Activated gamma-delta T cell treated with anti-CD3 and anti-CD28 coated beads, Interleukin-2, amount 50 U/mL, for 16 hours (primary cell): ENCODE measurements at regions not wholly inside any gene's neighbourhood (a gene's known extent, or its start where the extent isn't known, plus 50 kb on each side); places are given as distances from the start of the nearest gene placed in this dataset.
"Not testable (repeated sequence)": the region's sequence is repeated elsewhere in the genome, so short reads cannot be mapped to it uniquely, and the experiment has no call there.

Experiments used
- DNase-seq: peaks from one replicate; pipeline ENCODE4 v3.0.0-alpha.2; 2020; ENCODE audit warnings: low read depth

- DNase-seq, result no peak
These were observed 63.9 kb downstream of the MAT2B start for GRCh38 chr5:163569284-163569683.

- DNase-seq, result no peak
These were observed 66.3 kb downstream of the MAT2B start for GRCh38 chr5:163571744-163572143.

- DNase-seq, result no peak
These were observed 69.3 kb downstream of the MAT2B start for GRCh38 chr5:163574472-163575440.

- DNase-seq, result no peak
These were observed 73.2 kb downstream of the MAT2B start for GRCh38 chr5:163578652-163579051.

DNA sequence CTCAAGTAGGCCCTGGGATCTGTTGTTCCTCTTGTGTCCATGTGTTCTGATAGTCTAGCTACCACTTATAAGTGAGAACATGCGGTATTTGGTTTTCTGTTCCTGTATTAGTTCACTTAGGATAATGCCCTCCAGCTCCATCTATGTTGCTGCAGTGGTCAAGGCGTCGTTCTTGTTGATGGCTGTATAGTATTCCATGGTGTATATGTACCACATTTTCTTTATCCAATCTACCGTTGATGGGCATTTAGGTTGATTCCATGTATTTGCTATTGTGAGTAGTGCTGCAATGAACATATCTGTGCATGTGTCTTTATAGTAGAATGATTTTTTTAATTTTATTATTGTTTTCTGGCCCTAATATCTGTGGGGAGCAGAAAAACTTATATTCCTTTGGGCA lies 74.3 kb downstream of the MAT2B start:
- DNase-seq, result no peak

DNA sequence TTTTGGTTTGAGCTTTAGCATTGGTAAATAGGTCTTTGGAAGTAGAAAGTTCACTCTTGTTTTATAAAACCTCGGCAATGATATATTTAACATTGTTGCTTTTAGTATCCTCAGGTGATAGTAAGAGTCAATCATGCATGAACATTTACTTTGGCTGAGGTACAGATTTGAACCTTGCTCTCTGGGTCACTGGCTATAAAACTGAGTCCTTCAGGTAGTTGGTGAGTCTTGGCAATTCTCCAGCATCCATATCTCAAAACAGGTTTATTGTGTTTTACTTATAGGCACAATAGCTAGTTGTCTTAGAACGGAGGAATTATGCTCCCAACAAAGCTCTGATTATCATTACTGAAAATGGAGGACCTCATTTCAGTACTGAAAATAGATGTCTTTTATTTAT lies 75.1 kb downstream of the MAT2B start:
- no peak for DNase-seq

GRCh38 chr5:163583491-163584153 lies 78.2 kb downstream of the MAT2B start:
- DNase-seq, result not testable (repeated sequence)

DNA sequence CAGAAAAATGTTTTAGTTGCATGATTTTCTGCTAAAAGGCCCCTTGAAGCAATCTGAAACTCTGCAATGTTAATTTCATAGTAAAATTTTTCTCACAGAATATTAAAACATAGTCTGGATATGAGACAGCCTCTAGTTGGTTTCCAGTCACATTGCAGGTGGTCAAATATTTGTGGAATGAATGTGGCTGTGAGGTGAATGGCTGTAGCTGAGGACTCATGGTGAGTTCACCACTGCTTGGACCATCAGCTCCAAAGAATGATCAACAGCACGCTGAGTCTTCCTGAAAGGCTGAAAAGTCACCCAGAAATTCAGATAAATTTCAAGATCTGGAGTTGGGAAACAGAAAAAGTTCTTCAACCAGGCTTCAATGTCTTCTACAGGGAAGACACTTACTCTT lies 79.8 kb downstream of the MAT2B start:
- DNase-seq, result no peak

GRCh38 chr5:163586531-163586956 lies 81.1 kb downstream of the MAT2B start:
- DNase-seq, result no peak

GRCh38 chr5:163594951-163595350 lies 89.5 kb downstream of the MAT2B start:
- no peak for DNase-seq

- DNase-seq, result no peak
These were observed 90.7 kb downstream of the MAT2B start for GRCh38 chr5:163595932-163596607.

- DNase-seq, result no peak
These were observed 91.3 kb downstream of the MAT2B start for GRCh38 chr5:163596608-163597315.

GRCh38 chr5:163604013-163604412 lies 98.6 kb downstream of the MAT2B start:
- DNase-seq, result no peak

DNA sequence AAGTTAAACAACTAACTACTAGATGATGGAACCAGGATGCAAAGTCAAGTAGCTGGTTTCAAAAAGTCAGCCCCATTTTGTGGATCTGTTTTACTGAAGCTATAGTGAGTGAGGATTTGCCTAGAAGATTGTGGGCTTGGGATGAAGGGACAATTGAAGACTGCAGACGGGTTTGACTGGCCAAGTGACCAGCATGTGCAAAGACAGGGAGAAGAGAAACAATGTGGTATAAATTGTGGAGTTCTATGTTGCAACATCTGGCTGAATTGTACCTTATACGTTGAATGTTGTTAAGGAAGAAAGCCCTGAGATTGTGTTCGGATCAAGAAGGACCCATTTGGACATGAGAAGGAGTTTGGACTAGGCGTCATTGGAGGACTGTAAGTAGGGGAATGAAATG lies 101.8 kb downstream of the MAT2B start:
- no peak for DNase-seq

DNA sequence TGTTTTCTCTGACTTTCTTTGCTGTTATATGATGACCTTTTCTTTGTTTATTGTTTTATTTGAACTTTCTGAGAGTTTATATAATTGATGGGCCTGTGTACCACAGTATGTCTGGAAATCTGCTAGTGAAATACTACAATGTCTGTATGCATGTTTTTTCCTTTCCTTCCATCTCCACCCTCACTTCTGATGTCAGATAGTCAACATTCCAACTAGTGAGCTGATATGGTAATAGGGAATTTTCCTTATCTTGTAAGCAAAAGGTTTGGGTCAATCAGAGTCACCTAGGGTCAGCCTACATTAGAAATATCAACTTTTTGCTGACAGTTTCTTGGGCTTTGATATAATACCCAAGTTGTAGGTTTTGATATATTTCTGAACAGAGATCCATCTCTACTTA lies 103.2 kb downstream of the MAT2B start:
- no peak for DNase-seq

GRCh38 chr5:163609910-163610309 lies 104.5 kb downstream of the MAT2B start:
- no peak for DNase-seq

DNA sequence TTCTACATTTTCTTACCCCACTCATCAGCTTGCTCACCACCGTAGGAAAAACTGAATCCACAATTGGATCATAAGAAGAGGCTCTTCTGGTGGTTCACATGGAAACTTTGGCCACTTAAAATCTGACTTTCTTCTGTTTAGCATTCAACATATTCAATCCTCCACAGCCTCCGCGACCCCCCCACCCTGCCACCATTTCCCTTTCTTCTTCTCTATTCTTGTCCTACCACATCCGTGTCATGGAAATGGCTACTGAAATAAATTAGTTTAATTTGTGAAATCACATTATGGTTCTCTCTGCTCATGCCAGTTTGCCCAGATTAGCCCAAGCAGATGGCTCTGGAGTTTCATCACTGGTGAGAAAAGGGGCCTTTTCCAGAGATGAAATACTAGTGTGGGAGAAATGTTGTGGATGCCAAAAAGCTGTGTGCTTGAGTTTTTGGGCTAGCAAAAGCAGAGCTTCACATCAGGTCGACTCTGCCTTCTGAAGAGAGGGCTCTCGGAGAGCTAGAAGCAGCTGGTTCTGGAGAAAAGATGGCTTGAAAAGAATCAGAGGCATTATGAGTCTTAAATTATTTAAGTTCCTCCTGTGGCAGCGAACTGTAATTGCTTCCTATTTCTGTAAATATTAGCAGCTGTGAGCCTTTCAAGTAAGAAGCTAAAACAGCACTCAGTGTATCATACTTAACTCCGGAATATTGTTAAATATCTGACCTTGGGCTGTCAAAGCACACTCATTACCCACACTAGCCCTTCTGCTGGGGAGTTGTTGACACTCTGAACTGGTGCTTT lies 107.1 kb downstream of the MAT2B start:
- no peak for DNase-seq

DNA sequence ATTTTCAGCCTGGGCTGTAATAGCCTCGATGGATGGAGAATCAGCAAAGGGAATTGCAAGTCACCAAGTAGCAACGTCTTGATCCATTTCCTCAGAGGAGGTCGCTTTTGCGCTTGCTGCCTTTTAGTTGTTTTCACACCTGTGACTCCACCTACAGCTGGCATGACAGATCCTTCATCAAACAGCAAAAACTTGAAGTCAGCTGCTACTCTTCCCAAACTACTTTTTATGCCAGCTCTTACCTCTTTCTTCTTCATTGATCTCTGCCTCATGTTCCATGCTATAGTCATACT lies 107.7 kb downstream of the MAT2B start:
- no peak for DNase-seq

DNA sequence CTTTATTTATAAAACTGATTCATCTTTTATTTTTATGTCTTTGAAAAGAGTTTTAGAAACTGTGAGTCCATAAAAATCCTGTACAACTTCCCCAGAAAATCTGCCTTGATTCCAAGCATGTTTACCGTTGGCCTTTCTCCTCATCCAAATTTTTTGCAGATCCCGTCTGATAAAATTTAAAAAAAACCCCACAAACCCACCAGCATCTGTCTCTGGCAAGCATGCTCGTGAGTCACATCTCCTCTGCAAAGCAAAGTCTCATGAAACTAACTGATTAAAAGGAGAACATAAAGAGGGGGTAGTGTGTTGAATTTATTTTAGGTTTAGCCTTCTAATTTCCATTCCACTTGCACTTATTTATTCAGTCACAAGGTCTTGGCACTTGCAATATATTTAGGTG lies 109.4 kb downstream of the MAT2B start:
- no peak for DNase-seq

- DNase-seq, result no peak
These were observed 114.0 kb downstream of the MAT2B start for GRCh38 chr5:163619273-163619934.

DNA sequence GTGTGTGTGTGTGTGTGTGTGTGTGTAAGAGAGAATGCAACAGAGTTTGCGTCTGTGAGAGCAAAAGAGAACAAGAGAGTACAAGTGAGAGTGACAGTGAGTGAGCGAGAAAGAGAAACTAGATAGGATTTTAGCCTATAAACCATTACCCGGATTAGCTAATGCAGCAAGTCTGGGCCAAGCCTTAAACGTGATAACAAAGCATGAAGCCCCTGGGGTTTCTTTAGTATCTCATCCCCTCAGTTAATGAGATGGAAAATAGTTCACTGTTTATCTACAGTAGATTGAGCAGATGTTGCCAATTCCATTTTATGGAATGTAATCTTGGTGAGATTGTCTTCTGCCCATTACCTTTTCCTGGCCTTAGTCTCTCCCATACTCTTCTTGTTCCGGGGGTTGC lies 114.5 kb downstream of the MAT2B start:
- DNase-seq, result no peak
